ENCODE measurements at regions not wholly inside any gene's neighbourhood (a gene's known extent, or its start where the extent isn't known, plus 50 kb on each side); places are given as distances from the start of the nearest gene placed in this dataset.

- TF ChIP-seq RAD21 (IDR thresholded peaks at IDR 0.05; ENCODE audit: low read depth) = no peak
- TF ChIP-seq TAF1 (IDR thresholded peaks at IDR 0.05; ENCODE audit: low read depth) = no peak
- TF ChIP-seq USF1 (IDR thresholded peaks at IDR 0.05) = no peak
- TF ChIP-seq CEBPB (IDR thresholded peaks at IDR 0.05) = no peak
- TF ChIP-seq TCF12 (IDR thresholded peaks at IDR 0.05; ENCODE audit: low read depth) = no peak
- no peak for TF ChIP-seq CREB1 (IDR thresholded peaks at IDR 0.05; ENCODE audit: low read depth)
- no peak for TF ChIP-seq REST (IDR thresholded peaks at IDR 0.05; ENCODE audit: low read depth)
- TF ChIP-seq FOXM1 (IDR thresholded peaks at IDR 0.05; ENCODE audit: borderline replicate concordance, low read depth) = no peak
Measured at GRCh38 chr19:31956771-31957392, 388.5 kb upstream of the ZNF507 start.

Measured in Ishikawa (cell line).